ENCODE measurements at regions not wholly inside any gene's neighbourhood (a gene's known extent, or its start where the extent isn't known, plus 50 kb on each side); places are given as distances from the start of the nearest gene placed in this dataset.

- TF ChIP-seq CTCF (IDR thresholded peaks at IDR 0.05) (no peak), POLR2A (IDR thresholded peaks at IDR 0.05) (no peak)
Measured at GRCh38 chr12:69036999-69037398, 104.0 kb upstream of the CPM start.

Data from ovary (tissue), 3 donors.